H1 (cell line): ENCODE measurements at regions not wholly inside any gene's neighbourhood (a gene's known extent, or its start where the extent isn't known, plus 50 kb on each side); places are given as distances from the start of the nearest gene placed in this dataset.

Source experiments
- CTCF ChIP-seq, 3 experiments: IDR thresholded peaks; 1 replicate in 2 of 3; 2 replicates in 1 of 3; pipeline versions ENCODE4 v1.5.1 to v1.6.1; 2011; ENCODE audit warnings: low read length in 3 of 3, mild to moderate bottlenecking in 3 of 3, inconsistent platforms in 2 of 3, low read depth in 1 of 3, moderate library complexity in 1 of 3; ENCODE audit not compliant: insufficient read depth in 1 of 3; ENCODE audit errors: control extremely low read depth in 1 of 3
- EP300 ChIP-seq, 2 experiments: IDR thresholded peaks; 1 replicate in 1 of 2; 2 replicates in 1 of 2; pipeline ENCODE4 v1.6.1; 2011 to 2012; ENCODE audit warnings: low read depth in 2 of 2, low read length in 2 of 2, mild to moderate bottlenecking in 2 of 2, borderline replicate concordance in 1 of 2, inconsistent platforms in 1 of 2, moderate library complexity in 1 of 2
- FOSL1 ChIP-seq: IDR thresholded peaks from 2 replicates; pipeline ENCODE4 v1.6.1; 2011; ENCODE audit warnings: mild to moderate bottlenecking, low read depth, low read length, moderate library complexity; ENCODE audit not compliant: insufficient read depth
- TCF12 ChIP-seq: IDR thresholded peaks from 2 replicates; pipeline ENCODE4 v1.6.1; 2011; ENCODE audit warnings: low read depth, mild to moderate bottlenecking, low read length
- TEAD4 ChIP-seq: IDR thresholded peaks from 2 replicates; pipeline ENCODE4 v1.6.1; 2012; ENCODE audit warnings: low read depth, low read length, inconsistent platforms, mixed read lengths

- TF ChIP-seq EP300 (IDR thresholded peaks at IDR 0.05; ENCODE audit: borderline replicate concordance in 1 of 2, low read depth in 2 of 2, low read length in 2 of 2) = no peak
- TF ChIP-seq TCF12 = no peak
- TF ChIP-seq CTCF (IDR thresholded peaks at IDR 0.05; ENCODE audit: control extremely low read depth in 1 of 3, insufficient read depth in 1 of 3, low read depth in 1 of 3, low read length in 3 of 3) = no peak
- TF ChIP-seq TEAD4 = no peak
- TF ChIP-seq FOSL1 = no peak
These were observed 72.0 kb downstream of the RPUSD4 start (continued) for GRCh38 chr11:126139111-126140091.
